ENCODE measurements at regions not wholly inside any gene's neighbourhood (a gene's known extent, or its start where the extent isn't known, plus 50 kb on each side); places are given as distances from the start of the nearest gene placed in this dataset.

DNA sequence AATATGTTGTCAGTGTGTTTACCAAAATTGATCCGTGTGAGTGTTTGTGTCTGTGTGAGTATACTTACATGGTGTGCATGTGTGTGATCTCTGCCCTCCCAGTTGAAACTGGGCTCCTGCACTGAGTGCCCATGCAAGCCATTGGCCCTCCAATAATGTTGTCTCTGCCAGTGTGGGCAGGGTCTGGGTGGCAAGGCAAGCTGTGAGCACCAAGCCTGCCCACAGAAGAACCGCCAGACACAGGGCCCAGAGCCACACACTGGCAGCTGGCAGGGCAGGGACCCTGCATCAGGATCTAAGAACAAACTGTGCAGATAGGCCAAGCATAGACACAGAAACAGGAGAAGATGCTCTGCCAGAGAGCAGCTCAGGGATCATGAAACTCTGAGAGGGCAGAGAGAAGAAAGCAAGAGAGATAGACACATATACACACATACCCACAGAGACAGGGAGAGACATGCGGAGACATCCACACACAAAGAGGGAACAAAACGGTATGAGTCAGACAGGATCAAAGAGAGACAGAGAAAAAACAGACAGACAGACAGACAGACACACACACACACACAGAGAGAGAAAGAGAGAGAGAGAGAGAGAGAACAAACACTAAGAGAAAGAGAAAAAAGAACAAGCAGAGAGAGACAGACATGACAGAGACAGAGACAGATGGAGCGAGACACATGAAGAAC lies 555.0 kb downstream of the MID1IP1 start:
- intact Hi-C loops (cut with DNase I), result no loop called here
- Histone ChIP-seq H3K27me3 (no peaks in the 10 kb centered on the region), H3K36me3 (no peaks in the 10 kb centered on the region), H3K9me3 (no peaks in the 10 kb centered on the region), H3K4me1 (no peaks in the 10 kb centered on the region), H3K27ac (no peak overlapping the region), H3K4me3 (no peak overlapping the region)
- TF ChIP-seq, protein P1, sequence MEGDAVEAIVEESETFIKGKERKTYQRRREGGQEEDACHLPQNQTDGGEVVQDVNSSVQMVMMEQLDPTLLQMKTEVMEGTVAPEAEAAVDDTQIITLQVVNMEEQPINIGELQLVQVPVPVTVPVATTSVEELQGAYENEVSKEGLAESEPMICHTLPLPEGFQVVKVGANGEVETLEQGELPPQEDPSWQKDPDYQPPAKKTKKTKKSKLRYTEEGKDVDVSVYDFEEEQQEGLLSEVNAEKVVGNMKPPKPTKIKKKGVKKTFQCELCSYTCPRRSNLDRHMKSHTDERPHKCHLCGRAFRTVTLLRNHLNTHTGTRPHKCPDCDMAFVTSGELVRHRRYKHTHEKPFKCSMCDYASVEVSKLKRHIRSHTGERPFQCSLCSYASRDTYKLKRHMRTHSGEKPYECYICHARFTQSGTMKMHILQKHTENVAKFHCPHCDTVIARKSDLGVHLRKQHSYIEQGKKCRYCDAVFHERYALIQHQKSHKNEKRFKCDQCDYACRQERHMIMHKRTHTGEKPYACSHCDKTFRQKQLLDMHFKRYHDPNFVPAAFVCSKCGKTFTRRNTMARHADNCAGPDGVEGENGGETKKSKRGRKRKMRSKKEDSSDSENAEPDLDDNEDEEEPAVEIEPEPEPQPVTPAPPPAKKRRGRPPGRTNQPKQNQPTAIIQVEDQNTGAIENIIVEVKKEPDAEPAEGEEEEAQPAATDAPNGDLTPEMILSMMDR (IDR thresholded peaks at IDR 0.05), result no peak
- TF ChIP-seq POLR2A (IDR thresholded peaks at IDR 0.05), result no peak
- WGBS, 2 donors, result 37 to 73% methylated on average over 3 to 4 of the region's 5 CpGs
- no peak for DNase-seq

DNA sequence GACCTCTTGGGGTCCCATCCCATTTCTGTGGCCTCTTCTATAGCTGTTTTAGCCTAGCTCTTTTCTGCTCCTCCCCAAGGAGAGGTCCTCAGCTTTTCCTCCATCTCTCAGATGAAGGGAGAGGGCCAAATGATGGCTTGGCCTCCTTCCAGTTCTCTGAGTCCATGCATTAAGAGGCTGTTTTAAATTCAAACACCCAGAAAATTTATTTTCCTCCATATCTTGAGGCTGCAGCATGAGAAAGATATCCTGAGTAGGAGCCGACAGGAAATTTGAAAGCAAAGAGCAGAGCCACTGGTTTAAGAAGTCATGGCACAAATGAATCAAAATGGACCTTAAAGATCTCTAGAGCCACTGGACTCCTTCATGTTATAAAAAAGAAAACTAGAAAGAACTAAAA lies 558.8 kb downstream of the MID1IP1 start:
- Histone ChIP-seq H3K4me3 (no peak overlapping the region), H3K9me3 (no peaks in the 10 kb centered on the region), H3K36me3 (no peaks in the 10 kb centered on the region), H3K27ac (no peak overlapping the region), H3K4me1 (no peaks in the 10 kb centered on the region), H3K27me3 (no peaks in the 10 kb centered on the region)
- 75 to 80% methylated on average over 1 of the region's 1 CpG for WGBS, 2 donors
- TF ChIP-seq, protein P1 (IDR thresholded peaks at IDR 0.05), result no peak
- no peak for TF ChIP-seq POLR2A (IDR thresholded peaks at IDR 0.05)
- no peak for DNase-seq
- intact Hi-C loops (cut with DNase I), result no loop called here

DNA sequence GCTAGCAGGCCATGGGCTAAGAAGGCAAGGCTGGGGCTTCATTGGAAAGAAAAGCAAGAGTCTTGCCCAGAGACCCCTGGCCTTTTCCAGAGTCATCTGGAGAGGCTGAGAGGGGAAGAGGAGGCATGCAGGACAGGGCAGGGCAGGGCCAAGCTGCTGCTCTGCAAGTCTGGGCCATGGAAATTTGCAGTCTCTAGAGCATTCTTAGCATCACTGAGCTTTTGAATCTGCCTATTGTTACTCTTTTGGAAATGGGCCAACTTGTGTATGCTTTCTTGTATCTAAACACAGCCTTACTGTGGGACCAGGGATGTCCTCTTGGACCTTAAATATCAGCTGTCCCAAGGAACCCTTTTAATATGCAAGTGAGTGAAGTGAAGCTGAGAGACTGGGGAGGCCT lies 560.5 kb downstream of the MID1IP1 start:
- DNase-seq, result no peak
- TF ChIP-seq, protein P1 (IDR thresholded peaks at IDR 0.05), result no peak
- TF ChIP-seq POLR2A (IDR thresholded peaks at IDR 0.05), result no peak
- Histone ChIP-seq H3K36me3 (no peaks in the 10 kb centered on the region), H3K27me3 (no peaks in the 10 kb centered on the region), H3K27ac (no peak overlapping the region), H3K9me3 (no peaks in the 10 kb centered on the region), H3K4me3 (no peak overlapping the region), H3K4me1 (no peaks in the 10 kb centered on the region)
- intact Hi-C loops (cut with DNase I), result no loop called here

DNA sequence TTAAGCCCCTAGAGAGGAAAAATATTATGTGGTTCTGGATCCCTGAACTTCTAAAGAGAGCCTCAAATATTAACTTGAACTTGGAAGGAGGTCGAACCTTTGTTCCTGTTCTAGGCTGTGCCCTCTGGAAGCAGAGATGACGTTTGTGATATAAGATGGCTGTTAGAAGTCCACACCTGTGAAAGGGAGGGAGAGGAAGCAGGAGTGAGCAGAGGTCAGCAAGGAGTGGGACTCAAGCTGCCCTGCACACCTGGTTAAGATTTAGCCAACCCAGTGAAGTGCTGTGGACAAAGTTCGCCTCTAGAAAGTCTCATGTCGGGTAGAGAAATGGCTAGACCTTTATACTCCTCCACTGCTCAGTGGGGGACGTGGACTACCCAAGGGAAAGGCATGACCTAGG lies 566.2 kb downstream of the MID1IP1 start:
- Histone ChIP-seq H3K36me3 (no peaks in the 10 kb centered on the region), H3K4me3 (no peak overlapping the region), H3K27ac (no peak overlapping the region), H3K27me3 (no peaks in the 10 kb centered on the region), H3K4me1 (no peaks in the 10 kb centered on the region), H3K9me3 (no peaks in the 10 kb centered on the region)
- TF ChIP-seq POLR2A (IDR thresholded peaks at IDR 0.05), result no peak
- TF ChIP-seq, protein P1 (IDR thresholded peaks at IDR 0.05), result no peak
- WGBS, 2 donors, result 45 to 56% methylated on average over 2 to 5 of the region's 5 CpGs
- no peak for DNase-seq
- intact Hi-C loops (cut with DNase I), result no loop called here

DNA sequence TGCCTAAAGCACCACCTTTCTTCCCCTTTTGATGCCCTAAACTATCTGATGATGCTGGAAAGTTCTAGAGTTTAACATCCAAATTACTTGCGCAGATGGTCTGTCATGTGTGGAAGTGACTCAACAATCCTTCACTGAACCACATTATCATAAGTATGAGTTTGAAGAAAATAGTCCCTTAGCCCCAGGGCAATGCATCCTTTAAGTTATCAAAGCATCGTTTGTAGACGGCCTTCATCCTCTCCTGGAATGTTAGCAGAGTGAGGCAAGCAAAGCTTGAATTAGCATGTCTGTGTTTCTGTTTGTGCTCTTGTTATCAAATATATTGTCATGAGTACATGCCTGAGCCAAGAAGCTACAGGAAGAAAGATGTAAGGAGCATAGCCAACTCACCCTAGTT lies 570.9 kb downstream of the MID1IP1 start:
- Histone ChIP-seq H3K9me3 (no peaks in the 10 kb centered on the region), H3K36me3 (no peaks in the 10 kb centered on the region), H3K4me3 (no peak overlapping the region), H3K27me3 (no peaks in the 10 kb centered on the region), H3K27ac (no peak overlapping the region), H3K4me1 (no peaks in the 10 kb centered on the region)
- intact Hi-C loops (cut with DNase I), result no loop called here
- 68% methylated on average over 3 of the region's 3 CpGs; no CpG with 5 or more reads in 1 of the 2 donors for WGBS, 2 donors
- TF ChIP-seq, protein P1 (IDR thresholded peaks at IDR 0.05), result no peak
- TF ChIP-seq POLR2A (IDR thresholded peaks at IDR 0.05), result no peak
- DNase-seq, result no peak
